HCEC 1CT (cell line): ENCODE measurements at regions not wholly inside any gene's neighbourhood (a gene's known extent, or its start where the extent isn't known, plus 50 kb on each side); places are given as distances from the start of the nearest gene placed in this dataset.

Experiments used
- DNase-seq: peaks from one replicate; pipeline ENCODE4 v3.0.0-alpha.2; 2017

GRCh38 chr5:168159425-168159824 lies 132.0 kb upstream of the WWC1 start:
- DNase-seq: no peak

- DNase-seq: no peak
These were observed 129.0 kb upstream of the WWC1 start for GRCh38 chr5:168162464-168162863.

- no peak for DNase-seq
These were observed 127.5 kb upstream of the WWC1 start for GRCh38 chr5:168163966-168164365.

- DNase-seq: no peak
These were observed 126.1 kb upstream of the WWC1 start for GRCh38 chr5:168165221-168165914.

GRCh38 chr5:168165977-168166376 lies 125.5 kb upstream of the WWC1 start:
- DNase-seq: no peak

DNA sequence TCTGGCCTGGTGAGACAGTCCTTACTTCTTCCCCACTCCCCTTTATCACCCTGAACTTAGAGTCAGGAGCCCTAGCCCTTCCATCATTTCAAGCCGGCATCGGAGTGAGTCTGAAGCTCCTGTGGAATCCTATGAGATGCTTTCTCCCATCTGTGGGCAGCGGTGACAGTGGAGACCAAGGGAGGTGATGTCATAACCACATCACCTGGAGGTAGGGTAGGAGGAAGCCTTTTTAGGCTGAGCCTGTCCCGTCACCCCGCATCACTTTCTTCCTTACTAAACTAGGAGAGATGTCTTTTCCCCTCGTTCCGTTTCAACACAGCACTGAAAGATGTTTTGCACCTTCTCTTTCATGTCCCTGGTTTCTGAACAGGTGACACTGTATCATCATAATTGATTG lies 124.1 kb upstream of the WWC1 start:
- no peak for DNase-seq

DNA sequence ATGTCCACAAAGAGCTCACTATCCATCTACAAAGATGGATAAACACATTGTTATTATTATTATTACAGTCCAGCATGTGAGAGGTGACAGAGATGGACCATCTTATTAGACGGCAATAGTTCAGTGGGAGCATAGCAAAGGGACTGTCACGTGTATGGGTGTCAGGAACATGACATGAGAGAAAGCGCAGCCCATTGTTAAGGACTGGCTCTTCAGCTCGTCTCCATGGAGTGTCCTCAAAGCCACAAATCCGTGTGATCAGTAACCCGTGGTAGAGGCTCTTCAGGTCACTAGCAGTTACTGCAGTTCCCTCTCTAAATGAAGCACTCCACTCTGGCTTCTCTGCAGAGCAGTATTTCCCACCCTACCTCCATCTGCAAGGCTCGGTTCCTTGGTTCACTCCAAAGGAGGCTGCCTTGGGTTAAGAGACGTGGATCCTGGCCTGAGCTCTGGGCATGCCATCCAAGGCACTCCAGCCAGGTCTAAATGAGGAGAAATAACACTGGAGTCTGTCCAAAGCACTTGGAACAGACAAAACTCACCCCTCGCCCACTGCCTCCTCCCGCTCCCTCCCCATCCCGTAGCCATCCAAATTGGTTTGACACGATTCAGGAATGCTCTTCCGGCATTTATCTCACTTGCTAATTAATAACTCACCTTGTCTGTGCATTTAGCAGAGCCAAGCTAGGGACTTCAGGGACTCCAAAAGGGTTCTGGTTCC lies 122.3 kb upstream of the WWC1 start:
- no peak for DNase-seq

GRCh38 chr5:168169791-168170190 lies 121.7 kb upstream of the WWC1 start:
- no peak for DNase-seq

GRCh38 chr5:168171901-168172759 lies 119.3 kb upstream of the WWC1 start:
- DNase-seq: no peak

DNA sequence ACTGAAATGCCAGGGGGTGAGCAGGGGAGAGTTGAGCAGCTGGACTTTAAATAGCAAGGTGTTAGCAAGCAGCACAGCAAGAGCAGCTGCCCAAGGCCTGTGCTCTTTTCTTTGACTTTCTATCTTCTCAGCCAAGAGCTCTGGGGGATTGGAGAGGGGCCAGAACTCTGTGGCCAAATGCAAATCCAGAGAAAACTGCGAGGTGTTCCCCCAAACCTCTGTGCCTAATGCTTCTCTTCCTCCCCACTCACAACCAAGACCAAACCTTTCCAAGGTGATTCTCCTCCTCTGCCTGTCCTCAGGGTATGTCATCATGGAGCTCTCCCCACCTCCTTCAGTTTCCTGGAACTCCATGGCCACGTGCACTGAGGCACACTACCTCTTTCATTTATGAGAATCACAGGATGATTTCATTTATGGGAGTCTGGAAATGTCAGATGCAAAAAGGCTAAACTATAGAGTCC lies 118.7 kb upstream of the WWC1 start:
- no peak for DNase-seq

DNA sequence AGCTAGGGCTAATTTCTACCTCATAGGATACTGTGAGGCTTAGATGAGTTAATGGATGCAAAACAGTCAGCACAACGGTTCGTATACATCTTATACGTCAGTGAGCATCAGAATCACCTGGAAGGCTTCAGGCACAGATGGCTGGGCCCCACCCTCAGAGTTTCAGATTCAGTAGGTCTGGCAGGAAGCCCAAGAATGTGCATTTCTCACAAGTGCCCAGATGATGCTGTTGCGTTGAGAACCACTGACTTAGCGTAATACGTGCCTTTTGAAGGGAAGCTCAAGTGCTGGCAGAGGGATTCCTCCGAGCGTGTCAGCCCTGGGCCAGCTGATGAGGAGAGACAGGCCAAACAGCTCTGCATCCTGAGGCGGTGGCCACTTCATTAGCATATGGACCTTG lies 117.1 kb upstream of the WWC1 start:
- no peak for DNase-seq

DNA sequence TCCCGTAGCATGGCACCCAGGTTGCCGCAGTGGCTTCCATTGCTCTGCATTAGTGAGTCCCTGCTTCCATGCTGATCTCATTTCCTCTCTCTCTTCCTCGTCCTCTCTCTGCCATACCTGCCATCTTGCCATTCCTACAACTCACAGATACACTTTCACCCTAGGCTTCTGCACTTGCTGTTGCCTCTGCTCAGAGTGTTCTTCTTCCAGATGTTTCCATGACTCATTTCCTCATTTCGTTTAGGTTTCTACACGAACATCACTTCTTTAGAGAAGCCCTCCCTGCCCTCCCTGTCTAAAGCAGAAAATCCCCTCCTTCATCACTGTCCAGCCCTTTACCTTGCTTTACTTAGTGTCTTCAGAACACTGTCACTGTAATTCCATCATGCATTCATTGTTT lies 115.2 kb upstream of the WWC1 start:
- DNase-seq: no peak

GRCh38 chr5:168176941-168177340 lies 114.5 kb upstream of the WWC1 start:
- no peak for DNase-seq

DNA sequence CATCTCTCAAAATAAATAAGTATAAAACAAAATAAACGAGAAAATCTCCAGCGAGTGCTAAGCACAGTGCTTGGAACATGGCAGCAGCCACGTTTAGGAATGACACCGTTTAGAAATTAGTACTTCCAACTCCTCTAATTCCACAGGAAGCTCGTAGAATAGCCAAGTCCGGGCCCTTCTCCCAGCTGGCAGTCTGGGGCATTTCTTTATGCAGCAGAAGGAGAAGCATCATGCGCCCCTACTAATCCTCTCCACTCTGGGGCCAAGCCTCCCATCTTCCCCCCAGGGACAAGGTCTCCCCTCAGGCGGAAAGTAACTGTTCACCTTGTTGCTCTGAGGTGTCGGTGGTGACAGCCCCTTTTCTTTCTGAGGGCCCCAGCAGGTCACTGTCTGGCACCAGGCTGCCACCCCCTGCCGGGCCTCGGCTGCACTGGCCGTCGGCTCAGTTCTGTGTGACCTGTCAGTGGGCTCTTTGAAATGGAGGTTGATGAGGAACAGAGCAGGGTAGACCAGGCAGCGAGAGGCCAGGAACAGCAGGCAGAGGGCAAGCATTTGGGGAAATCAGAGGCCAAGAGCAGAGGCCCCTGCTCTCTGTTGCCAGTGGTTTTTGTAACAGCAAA lies 113.5 kb upstream of the WWC1 start:
- DNase-seq: no peak

DNA sequence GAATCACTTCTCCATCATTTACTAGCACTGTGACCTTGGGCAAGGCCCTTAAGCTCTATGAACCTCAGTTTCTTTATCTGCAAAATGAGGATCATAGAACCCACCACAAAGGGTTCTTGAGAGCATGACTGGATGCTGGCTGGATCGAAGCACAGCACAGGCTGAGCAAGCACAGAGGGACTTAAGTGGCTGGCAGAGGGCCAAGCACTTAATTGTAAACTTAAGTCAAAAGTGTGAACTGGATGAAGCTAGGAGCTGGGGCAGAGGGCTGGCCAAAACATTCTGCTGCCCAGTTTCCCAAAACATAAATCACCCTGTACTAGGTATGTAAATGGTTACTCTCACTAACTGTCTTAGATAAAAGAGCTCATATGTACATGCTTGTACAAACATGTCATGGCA lies 112.3 kb upstream of the WWC1 start:
- no peak for DNase-seq

- DNase-seq: no peak
These were observed 109.2 kb upstream of the WWC1 start for GRCh38 chr5:168182269-168182668.

- no peak for DNase-seq
These were observed 107.3 kb upstream of the WWC1 start for GRCh38 chr5:168184103-168184502.

DNA sequence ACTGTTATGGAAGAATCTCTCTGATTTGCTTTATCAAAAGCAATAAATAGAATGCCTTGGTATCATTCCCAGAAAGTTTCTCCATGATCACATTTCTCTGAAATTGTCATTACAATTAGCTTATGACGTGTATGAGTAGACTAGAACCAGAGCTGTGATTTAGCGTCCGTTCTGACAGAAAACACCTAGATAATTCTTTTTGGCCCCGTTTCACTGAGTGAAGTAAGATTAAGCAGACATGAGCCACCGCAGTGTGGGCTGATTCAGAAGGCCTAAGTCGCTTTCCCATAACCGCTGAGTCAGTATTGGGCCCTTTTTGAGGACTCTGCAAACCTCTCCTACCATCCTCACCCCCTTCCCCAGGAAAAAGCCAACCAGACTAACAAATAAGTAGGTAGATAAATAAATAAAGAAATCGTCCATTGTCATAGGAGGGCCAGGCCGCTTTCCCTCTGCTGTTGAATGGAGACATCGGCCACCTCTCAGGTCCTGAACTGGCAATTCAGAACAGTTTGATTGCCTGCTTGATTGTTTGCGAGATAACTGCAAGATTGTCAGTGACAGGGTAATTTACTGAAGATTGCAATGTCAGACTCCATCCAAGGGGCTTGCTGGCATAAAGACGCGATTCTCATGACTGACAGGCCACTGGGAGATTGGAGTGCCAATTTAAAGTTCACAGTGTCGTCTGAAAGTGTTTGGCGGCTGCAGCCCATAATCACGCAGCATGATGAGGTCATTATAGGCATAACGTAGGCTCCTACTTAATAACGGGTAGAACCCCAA lies 105.0 kb upstream of the WWC1 start:
- no peak for DNase-seq

GRCh38 chr5:168187614-168188013 lies 103.8 kb upstream of the WWC1 start:
- no peak for DNase-seq

DNA sequence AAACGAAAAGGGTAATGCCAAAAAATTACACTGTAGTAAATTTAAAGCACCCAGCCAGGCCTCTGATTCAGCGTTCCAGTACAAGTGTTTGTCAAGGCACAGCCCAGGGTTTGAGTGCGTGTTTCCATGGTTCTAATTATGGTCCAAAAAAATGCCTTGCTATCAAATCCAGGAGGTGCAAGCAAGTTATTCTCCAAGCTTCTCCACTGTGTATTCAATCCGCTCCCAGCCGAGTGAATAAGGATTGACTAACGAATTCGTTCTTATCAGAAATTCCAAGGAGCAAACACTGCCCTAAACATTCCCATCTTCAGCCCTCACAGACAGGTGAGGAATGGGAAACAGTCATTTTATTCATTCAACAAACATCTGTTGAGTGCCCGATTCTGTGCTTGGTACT lies 103.3 kb upstream of the WWC1 start:
- DNase-seq: no peak

DNA sequence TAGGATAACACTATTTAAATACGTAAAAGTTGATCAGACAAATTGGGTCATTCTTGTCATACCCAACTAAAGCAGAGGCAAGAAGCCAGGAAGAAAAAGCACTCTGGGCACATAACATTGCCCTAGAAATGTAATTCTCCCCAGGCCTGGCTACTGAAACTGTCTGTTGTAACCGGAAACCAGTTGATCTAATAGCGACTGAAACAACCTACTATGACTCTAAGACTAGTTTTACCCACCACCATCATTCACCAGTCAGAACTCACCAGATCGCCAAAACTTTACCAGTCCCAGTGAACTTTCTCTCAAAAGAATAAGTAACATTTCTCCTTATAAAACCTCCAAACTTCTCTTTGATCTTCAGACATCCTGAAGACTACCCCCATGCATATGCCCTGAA lies 99.3 kb upstream of the WWC1 start:
- DNase-seq: no peak

DNA sequence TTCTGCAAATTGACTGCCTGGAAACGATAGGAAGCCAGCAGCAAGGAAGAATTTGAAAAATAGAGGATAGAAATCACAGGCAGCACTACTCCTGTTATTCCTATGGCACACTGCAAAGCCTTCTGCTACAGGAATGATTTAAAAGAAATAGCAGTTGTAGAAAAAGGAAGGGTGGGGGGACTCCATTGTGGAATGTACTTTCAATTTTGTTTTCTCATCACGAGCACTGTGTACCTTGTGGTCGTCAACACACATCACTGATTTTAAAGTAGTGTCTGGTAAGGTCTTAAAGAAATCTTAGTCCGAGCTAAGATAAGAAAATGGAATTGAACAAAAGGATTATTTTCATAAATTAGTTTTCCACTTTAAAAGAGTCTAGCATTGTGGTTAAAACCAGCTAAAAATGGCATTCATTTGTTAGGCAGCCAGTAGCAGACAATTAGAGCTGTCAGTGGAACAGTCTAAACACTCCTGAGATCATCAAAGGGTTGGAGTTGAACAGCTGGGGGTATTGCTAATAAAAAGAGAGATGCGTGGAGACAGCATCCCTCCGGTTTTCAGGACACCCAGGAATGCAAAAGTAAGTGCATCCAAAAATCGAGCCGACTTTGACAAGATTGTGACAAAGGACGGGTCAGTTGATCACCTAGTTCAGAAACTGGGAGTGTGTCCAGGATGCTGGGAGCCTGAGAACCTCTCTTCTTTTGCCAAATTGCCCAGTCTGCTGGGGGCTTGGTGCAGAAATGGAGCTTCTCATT lies 97.8 kb upstream of the WWC1 start:
- no peak for DNase-seq
